GM19238 (cell line): ENCODE measurements at regions not wholly inside any gene's neighbourhood (a gene's known extent, or its start where the extent isn't known, plus 50 kb on each side); places are given as distances from the start of the nearest gene placed in this dataset.

Experiments used
- DNase-seq: peaks from one replicate; pipeline ENCODE4 v3.0.0; 2011; ENCODE audit warnings: low spot score; ENCODE audit not compliant: insufficient read length

- DNase-seq, result no peak
Measured at GRCh38 chr3:132187746-132188145, 129.5 kb upstream of the ACP3 start.

DNA sequence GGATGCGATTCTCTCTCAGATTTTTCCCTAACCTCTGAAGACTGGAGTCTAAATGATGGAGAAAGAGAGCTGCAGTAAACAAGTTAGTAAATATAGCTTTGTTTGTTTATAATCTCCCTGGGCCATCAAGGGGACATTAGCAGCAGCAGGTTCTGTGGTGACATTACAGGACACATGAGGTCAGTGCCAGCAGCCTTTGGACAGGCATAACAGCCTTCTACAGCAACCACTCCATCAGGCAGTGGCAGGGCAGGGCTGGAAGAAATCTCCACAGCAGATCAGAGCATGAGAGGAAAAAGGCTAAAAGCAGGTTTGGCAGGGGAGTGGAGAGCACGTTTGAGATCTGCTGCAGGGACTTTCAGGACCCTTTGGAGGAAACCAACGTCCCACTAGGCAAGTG, 127.6 kb upstream of the ACP3 start:
- no peak for DNase-seq

GRCh38 chr3:132196113-132196512, 121.1 kb upstream of the ACP3 start:
- DNase-seq, result no peak

- DNase-seq, result no peak
Measured at GRCh38 chr3:132198516-132198915, 118.7 kb upstream of the ACP3 start.

- no peak for DNase-seq
Measured at GRCh38 chr3:132199451-132199850, 117.8 kb upstream of the ACP3 start.

DNA sequence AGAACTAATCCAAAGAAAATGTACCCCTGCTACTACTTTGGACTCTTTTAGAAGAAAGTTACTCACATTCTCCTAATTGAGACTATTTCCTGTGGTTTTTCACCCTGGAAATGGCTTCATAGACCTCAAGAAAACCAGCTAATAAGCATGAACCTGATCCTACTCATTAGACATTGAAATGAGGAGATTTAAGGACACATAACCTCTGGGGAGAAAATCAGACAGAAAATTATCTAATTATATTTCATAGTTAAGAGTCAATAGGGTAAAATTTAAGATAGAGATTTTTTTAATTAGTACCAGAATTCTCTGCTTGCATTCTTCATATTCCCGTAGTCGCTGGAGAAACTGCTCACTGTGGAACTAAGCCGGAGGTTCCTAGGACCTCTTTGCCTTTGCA, 114.6 kb upstream of the ACP3 start:
- no peak for DNase-seq

GRCh38 chr3:132203889-132204596, 113.2 kb upstream of the ACP3 start:
- DNase-seq, result no peak

GRCh38 chr3:132205609-132206008, 111.6 kb upstream of the ACP3 start:
- DNase-seq, result no peak

- no peak for DNase-seq
Measured at GRCh38 chr3:132209855-132210254, 107.4 kb upstream of the ACP3 start.

GRCh38 chr3:132210476-132211346, 106.5 kb upstream of the ACP3 start:
- DNase-seq, result no peak

DNA sequence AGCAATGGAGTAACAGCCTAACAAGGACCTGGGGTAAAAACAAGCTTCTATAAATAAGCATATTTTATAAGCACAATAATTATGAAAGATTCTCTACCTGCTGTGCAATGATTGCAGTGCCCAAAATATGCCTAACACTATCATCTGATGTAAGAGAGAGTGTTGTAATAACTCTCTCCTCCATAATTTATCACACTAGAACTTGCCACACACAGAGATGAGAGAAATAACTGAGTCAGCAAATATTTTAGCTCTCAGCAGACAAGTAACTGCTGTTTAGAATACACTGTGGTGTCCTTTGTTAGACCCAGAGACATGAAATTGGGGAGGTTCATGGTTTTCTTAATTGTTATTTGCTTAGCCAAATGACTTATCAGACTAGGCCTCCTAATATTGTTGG, 105.3 kb upstream of the ACP3 start:
- no peak for DNase-seq

DNA sequence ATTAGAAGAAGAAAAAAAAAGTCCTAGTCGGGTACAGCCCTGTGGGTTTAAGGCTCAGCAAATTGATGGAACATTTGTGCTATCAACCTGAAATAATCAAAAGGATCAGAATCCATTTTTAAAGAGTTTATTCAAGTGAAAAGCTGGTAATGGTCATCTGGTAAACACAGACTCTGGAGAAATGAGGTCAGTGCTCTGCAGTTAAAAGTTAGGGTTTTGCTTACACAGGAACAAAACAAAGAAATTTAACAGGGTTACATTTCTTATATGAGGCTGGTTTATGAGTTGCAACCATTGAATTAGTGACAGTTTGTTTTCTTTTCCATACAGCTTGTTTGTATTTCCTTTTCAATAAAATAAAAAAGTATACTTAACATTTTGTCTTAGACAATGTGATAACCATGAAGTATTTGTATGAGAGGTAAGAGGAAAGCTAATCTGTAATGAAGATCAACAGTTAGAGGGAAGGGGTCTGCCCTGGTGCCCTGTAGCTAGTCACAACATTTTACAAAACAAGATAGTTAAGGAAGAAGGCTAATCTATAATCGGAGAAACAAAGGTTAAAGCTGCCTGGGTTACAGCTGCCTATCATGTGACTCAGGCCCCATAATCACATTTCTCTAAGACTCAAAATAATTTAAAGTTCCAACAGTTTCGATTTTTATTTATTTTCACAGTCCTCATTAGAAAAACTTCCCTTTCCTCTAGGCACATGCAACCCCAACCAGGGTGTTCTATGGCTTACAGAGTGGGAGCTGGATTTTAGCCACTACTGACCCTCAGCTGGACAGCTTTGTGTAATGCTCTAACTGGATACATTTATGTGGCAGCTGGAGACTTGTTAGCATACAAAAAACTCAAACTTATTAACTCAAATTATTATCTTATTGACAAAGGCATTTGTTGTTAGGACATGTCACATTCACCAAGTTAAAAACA, 98.1 kb upstream of the ACP3 start:
- DNase-seq, result no peak

GRCh38 chr3:132220986-132221385, 96.2 kb upstream of the ACP3 start:
- no peak for DNase-seq

- DNase-seq, result no peak
Measured at GRCh38 chr3:132222868-132223538, 94.2 kb upstream of the ACP3 start.

- no peak for DNase-seq
Measured at GRCh38 chr3:132225664-132226063, 91.5 kb upstream of the ACP3 start.

DNA sequence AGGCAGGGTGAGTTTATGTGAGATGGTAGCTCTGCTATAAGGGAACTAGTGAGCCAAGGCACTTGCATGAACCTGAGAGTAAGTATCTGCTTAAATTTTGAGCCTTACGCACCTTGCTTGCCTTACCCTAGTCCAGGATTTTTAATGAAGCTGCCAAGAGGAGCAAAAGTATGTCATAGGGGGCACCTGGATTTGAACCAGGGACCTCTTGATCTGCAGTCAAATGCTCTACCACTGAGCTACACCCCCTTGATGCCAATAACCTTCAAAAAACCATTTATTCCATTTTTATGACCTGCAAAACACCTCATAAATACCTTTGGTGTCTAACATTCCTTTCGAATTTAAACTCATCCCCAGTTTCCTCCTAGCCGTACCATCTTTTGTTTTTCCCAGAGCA, 88.3 kb upstream of the ACP3 start:
- no peak for DNase-seq

- no peak for DNase-seq
Measured at GRCh38 chr3:132229641-132230040, 87.6 kb upstream of the ACP3 start.

GRCh38 chr3:132230156-132231000, 86.8 kb upstream of the ACP3 start:
- no peak for DNase-seq

DNA sequence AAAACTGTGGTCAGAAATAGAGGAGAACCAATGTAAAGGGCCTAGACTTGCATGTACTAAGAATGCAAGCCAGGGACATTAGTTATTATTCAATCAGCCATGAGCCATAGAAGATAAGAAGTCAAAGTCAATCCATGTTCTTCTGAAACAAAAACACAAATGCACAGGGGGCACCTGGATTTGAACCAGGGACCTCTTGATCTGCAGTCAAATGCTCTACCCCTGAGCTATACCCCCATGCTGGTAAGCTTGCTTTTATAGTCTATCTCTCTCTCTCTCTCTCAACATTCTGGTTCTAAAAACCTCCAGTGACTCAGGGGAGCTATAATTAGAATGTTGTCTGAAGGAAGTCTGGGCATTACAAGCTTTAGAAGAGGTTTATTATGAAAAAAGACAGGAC, 85.6 kb upstream of the ACP3 start:
- no peak for DNase-seq

- DNase-seq, result no peak
Measured at GRCh38 chr3:132232231-132232792, 84.9 kb upstream of the ACP3 start.
